HUES64 (cell line): ENCODE measurements at regions not wholly inside any gene's neighbourhood (a gene's known extent, or its start where the extent isn't known, plus 50 kb on each side); places are given as distances from the start of the nearest gene placed in this dataset.
"Not testable (repeated sequence)": the region's sequence is repeated elsewhere in the genome, so short reads cannot be mapped to it uniquely, and the experiment has no call there.

Source experiments
- H3K27ac ChIP-seq: 2 replicates; pipeline ENCODE4 v1.7.0; 2013; ENCODE audit warnings: low read depth, low read length, inconsistent platforms
- H3K27me3 ChIP-seq: 2 replicates; pipeline ENCODE4 v1.6.1; 2013; ENCODE audit warnings: mild to moderate bottlenecking, low read length; ENCODE audit not compliant: insufficient read depth
- H3K36me3 ChIP-seq: 2 replicates; pipeline ENCODE4 v1.6.1; 2013; ENCODE audit warnings: mild to moderate bottlenecking, low read length; ENCODE audit not compliant: insufficient read depth
- H3K4me1 ChIP-seq: 2 replicates; pipeline ENCODE4 v1.6.1; 2013; ENCODE audit warnings: mild to moderate bottlenecking, low read length, moderate library complexity; ENCODE audit not compliant: insufficient read depth
- H3K4me3 ChIP-seq: 2 replicates; pipeline ENCODE4 v1.5.1; 2013; ENCODE audit warnings: mild to moderate bottlenecking, low read length, moderate library complexity
- H3K9ac ChIP-seq: 2 replicates; pipeline ENCODE4 v1.6.1; 2013; ENCODE audit warnings: mild to moderate bottlenecking, low read depth, low read length
- H3K9me3 ChIP-seq: 2 replicates; pipeline ENCODE4 v1.6.1; 2013; ENCODE audit warnings: low read depth, low read length; ENCODE audit not compliant: insufficient read depth
- WGBS: fragments of 150-250, 120-280 bp; methylation state at CpG from one replicate; pipeline ENCODE4 v1.1.7; 2013; ENCODE audit warnings: missing lambda C conversion rate; 5-methylcytosine and 5-hydroxymethylcytosine counted together

DNA sequence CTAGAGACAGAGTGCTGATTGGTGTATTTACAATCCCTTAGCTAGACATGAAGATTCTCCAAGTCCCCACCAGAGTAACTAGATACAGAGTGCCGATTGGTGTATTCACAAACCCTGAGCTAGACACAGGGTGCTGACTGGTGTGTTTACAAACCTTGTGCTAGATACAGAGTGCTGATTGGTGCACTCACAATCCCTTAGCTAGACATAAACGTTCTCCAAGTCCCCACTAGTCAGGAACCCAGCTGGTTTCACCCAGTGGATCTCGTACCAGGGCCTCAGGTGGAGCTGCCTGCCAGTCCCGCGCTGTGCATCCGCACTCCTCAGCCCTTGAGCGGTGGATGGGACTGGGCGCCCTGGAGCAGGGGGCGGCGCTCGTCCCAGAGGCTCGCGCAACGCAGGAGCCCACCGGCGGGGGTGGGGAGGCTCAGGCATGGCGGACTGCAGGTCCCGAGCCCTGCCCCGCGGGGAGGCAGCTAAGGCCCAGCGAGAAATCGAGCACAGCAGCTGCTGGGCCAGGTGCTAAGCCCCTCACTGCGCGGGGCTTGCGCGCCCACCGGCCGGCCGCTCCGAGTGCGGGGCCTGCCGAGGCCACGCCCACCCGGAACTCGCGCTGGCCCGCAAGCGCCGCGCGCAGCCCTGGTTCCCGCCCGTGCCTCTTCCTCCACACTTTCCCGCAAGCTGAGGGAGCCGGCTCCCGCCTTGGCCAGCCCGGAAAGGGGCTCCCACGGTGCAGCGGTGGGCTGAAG is 204.0 kb upstream of the SLITRK1 start:
- not testable (repeated sequence) for H3K27ac ChIP-seq, H3K36me3 ChIP-seq, H3K4me1 ChIP-seq, H3K9me3 ChIP-seq, H3K27me3 ChIP-seq
- WGBS, result 95% methylated on average over 49 of the region's 49 CpGs
- H3K9ac ChIP-seq, result peak overlapping the region; percentile 67
- peak overlapping the region; percentile 67 for H3K4me3 ChIP-seq

DNA sequence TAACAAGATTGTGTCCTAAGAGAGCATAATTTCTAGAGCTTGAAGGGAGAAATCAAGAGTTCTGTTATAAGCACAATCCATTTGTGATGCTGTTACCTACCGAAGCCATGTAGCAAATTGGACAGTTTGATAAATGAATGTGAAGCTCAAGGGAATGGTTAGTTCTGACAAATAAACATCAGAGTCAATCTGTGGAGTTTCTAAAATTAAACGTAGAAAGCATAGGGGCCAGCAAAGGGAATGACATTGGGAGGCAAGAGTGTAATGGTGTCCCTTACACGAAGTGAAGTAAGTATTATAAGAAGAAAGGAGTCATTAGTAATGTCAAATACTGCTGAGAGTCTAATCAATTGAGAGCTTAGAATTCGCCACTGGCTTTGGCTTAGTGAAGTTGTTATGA is 200.2 kb upstream of the SLITRK1 start:
- H3K27ac ChIP-seq, result no peak overlapping the region
- H3K9me3 ChIP-seq, result no peaks in the 10 kb centered on the region
- no peaks in the 10 kb centered on the region for H3K27me3 ChIP-seq
- 92% methylated on average over 4 of the region's 4 CpGs for WGBS
- no peaks in the 10 kb centered on the region for H3K4me1 ChIP-seq
- H3K36me3 ChIP-seq, result no peaks in the 10 kb centered on the region
- no peak overlapping the region for H3K9ac ChIP-seq
- H3K4me3 ChIP-seq, result no peak overlapping the region

DNA sequence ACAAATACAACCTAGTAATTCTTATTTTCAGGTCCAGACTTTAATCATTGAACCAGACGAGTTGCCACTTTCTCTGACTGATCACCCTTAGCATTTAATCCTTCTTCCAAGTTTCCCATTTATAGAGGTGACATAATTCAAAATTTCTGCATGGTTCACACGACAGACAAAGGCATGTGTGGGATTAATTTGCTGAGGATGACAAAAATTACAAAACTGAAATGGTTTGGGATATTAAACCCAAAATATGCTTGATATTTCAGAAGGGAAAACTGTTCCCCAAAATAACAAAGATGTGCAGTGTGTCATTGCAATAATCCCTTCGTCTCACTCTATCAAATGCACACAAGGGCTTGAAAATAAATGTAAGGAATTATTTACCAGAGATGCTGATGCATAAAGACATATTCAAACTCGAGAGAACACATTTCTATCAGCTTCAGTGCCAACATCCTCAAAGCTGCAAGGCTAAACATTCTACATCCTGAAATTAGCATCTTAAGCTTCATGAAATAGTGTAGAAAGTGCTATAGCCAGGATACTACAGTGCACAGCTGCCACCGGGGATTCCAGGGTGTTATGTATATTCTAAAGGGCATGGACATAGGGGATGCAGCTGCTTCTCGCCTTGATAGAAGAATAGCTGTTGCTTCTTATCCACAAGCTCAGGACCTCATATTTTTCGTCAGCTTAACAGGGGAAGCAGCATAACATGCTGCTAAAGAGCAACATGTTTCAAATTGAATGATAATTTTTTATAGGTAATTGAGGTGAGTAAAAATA is 198.7 kb upstream of the SLITRK1 start:
- no peak overlapping the region for H3K4me3 ChIP-seq
- no peaks in the 10 kb centered on the region; the same call in 1 of the 2 replicates for H3K4me1 ChIP-seq
- no peaks in the 10 kb centered on the region for H3K9me3 ChIP-seq
- no peak overlapping the region for H3K27ac ChIP-seq
- H3K36me3 ChIP-seq, result no peaks in the 10 kb centered on the region
- 88% methylated on average over 6 of the region's 7 CpGs for WGBS
- H3K9ac ChIP-seq, result no peak overlapping the region
- no peaks in the 10 kb centered on the region for H3K27me3 ChIP-seq

DNA sequence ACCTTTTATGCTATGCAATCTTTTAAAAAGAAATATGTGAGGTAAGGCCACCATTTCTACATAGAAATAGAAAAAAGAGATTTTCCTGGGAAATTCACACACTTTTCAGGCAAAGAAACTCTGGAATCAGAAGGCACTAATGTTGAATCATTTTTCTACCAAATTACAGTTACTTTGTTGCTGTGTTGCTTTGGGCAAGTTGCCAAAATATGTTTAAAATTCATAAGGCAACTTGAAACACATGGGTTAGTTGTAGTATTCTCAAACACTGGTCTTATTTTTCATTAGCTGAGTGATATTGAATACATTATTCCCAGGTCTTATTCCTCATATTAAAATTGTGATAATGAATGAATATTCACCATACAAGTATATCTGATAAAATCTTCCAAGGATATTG is 195.0 kb upstream of the SLITRK1 start:
- Histone ChIP-seq H3K27me3 (no peaks in the 10 kb centered on the region), H3K9me3 (no peaks in the 10 kb centered on the region), H3K9ac (no peak overlapping the region), H3K4me1 (peaks cover 9% of the 10 kb centered on the region), H3K36me3 (no peaks in the 10 kb centered on the region), H3K27ac (no peak overlapping the region), H3K4me3 (no peak overlapping the region)

DNA sequence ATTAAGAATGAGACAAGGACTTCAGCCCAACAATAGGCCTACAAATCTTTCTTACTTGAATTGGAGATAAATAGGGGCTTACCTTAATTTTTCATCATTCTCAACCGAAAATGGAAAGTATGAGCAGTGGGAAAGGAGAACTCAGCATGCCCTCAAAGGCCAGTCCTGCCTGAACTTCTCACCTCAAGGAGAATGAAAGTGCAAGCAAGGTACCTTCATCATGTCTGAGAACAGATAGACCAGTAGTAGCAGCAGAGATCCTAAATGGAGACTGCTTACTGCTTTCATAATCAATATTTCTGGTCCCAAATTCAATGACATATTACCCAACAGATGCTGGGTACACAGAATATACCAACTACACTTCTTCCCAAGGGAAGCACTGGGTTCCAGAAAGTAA is 194.0 kb upstream of the SLITRK1 start:
- WGBS, result 92% methylated on average over 1 of the region's 1 CpG
- Histone ChIP-seq H3K9ac (no peak overlapping the region), H3K4me1 (peaks cover 9% of the 10 kb centered on the region), H3K27ac (no peak overlapping the region), H3K9me3 (no peaks in the 10 kb centered on the region), H3K36me3 (no peaks in the 10 kb centered on the region), H3K4me3 (no peak overlapping the region), H3K27me3 (no peaks in the 10 kb centered on the region)

DNA sequence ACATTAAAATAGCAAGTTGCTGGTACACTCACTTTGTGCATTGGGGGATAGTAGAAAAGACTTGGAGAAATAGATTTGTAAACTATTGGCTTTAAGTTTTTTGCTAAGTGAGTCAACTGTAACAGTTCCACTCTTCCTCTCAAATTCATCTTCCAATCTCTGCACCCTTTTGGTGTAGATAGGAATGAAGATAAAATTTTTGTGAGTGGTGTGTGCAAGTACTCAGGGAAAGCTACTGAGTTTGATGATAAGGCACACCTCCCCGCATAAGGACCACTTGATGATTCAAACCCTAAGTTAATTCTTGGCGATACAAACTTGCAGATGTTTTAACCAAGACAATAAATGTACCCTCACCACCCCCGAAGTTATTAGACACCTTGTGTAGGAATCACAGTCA is 168.3 kb upstream of the SLITRK1 start:
- H3K36me3 ChIP-seq, result no peaks in the 10 kb centered on the region
- no peak overlapping the region for H3K9ac ChIP-seq
- H3K4me3 ChIP-seq, result no peak overlapping the region
- H3K9me3 ChIP-seq, result no peaks in the 10 kb centered on the region; the same call in 1 of the 2 replicates
- WGBS, result 96% methylated on average over 3 of the region's 3 CpGs
- H3K27me3 ChIP-seq, result no peaks in the 10 kb centered on the region
- peaks cover 10% of the 10 kb centered on the region for H3K4me1 ChIP-seq
- no peak overlapping the region for H3K27ac ChIP-seq

DNA sequence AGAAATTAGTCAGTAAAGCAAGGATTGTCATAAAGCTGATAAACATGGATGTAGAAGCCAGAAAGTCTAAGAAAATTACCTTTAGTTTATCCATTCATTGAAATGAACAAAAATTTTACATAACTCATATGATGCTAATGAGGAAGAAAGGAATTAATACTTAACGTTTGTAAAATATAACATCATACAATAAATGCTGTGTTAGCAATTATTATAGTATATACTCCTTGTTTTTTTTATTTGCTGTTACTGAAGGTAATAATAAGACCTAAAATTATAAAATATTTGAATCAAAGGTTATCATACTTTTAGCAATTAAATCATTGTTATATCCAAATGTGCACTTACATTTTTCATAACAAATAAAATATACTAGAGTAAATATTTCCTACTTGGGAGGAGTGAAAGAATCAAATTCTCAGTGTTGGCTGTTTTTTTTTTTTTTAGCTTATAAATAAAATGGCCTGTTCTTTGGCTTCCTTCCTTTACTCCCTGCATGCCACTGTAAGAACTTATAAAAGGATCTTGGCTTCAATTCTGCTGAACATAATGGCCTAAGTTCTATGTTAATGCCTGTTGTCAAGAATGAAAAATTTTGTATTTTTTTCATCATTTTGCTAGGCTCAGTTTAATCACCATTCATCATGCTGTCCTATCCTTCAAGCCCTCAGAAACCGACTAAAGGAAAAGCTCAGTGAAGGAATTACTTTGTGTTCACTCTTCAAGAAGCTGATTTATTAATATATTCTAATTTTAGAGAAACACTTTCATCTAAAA is 167.4 kb upstream of the SLITRK1 start:
- Histone ChIP-seq H3K4me1 (peaks cover 11% of the 10 kb centered on the region), H3K27me3 (no peaks in the 10 kb centered on the region), H3K36me3 (no peaks in the 10 kb centered on the region), H3K9ac (no peak overlapping the region), H3K27ac (no peak overlapping the region), H3K9me3 (no peaks in the 10 kb centered on the region; the same call in 1 of the 2 replicates), H3K4me3 (no peak overlapping the region)
- 83% methylated on average over 1 of the region's 2 CpGs for WGBS

DNA sequence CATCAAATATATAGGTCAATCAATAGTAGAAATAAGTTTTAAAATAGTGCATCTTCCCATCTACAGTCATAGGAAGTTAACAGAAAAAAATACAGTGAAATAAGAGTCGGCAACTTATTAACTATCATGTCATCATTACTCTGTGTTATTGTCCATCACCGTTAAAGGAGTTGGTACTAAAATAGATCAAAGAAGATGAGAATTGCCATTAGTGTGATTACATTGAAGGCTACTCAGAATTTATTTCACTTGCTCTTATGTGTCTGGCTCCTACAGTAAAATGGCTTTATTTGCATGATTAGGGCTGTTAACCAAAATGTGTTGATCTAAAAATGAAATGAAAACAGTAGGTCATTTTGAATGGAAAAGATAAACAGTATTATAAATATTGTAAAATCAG is 162.5 kb upstream of the SLITRK1 start:
- H3K9ac ChIP-seq, result no peak overlapping the region
- H3K36me3 ChIP-seq, result no peaks in the 10 kb centered on the region
- H3K27ac ChIP-seq, result no peak overlapping the region
- H3K27me3 ChIP-seq, result no peaks in the 10 kb centered on the region
- no peak overlapping the region for H3K4me3 ChIP-seq
- WGBS, result 100% methylated on average over 1 of the region's 2 CpGs
- no peaks in the 10 kb centered on the region for H3K9me3 ChIP-seq
- peaks cover 11% of the 10 kb centered on the region for H3K4me1 ChIP-seq

DNA sequence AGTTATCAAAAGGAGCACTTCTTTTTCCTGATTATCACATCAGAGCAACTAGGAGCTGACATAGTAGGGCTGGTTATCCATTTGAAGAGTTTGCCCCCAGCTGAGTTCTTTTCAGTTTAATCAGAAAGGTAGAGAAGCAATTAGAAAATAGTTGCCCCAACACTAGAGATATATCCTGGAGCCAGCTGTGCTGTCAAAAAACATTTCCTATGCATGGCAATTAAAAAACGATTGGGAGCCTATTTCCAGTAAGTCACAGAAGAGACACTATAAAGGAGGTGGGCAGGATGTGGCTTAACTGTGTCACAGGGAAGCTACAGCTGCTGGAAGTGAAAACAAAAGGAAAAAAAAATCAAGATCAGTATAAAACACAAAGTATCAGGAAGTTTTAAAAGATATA is 155.7 kb upstream of the SLITRK1 start:
- no peak overlapping the region for H3K9ac ChIP-seq
- 20% methylated on average over 1 of the region's 1 CpG for WGBS

DNA sequence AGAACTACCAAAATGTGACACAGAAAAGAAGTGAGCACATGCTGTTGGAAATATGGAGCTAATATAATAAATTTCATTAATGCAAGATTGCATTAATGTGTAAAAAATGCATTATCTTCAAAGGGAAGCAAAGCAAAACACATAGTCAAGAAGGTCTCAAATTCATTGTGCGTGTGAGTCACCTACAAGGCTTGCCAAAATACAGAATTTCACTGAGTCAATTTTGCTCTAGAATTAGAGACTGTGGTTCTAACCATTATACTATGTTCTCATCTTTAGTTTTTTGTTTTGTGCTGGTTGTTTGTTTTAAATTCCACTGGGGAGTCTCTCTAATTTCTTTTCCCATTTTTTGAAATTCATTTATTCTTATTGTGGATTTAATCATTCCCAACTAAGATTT is 149.8 kb upstream of the SLITRK1 start:
- Histone ChIP-seq H3K4me1 (peaks cover 3% of the 10 kb centered on the region; the same call in 1 of the 2 replicates), H3K9ac (no peak overlapping the region), H3K36me3 (no peaks in the 10 kb centered on the region), H3K27ac (no peak overlapping the region), H3K9me3 (no peaks in the 10 kb centered on the region), H3K27me3 (peaks cover 10% of the 10 kb centered on the region; the same call in 1 of the 2 replicates), H3K4me3 (no peak overlapping the region)
- 100% methylated on average over 1 of the region's 1 CpG for WGBS

More for the DNA sequence above, 155.7 kb upstream of the SLITRK1 start:
- no peak overlapping the region for H3K4me3 ChIP-seq
- H3K4me1 ChIP-seq, result peaks cover 18% of the 10 kb centered on the region
- no peak overlapping the region; the same call in 1 of the 2 replicates for H3K27ac ChIP-seq
- no peaks in the 10 kb centered on the region for H3K9me3 ChIP-seq
- H3K27me3 ChIP-seq, result no peaks in the 10 kb centered on the region
- H3K36me3 ChIP-seq, result no peaks in the 10 kb centered on the region

DNA sequence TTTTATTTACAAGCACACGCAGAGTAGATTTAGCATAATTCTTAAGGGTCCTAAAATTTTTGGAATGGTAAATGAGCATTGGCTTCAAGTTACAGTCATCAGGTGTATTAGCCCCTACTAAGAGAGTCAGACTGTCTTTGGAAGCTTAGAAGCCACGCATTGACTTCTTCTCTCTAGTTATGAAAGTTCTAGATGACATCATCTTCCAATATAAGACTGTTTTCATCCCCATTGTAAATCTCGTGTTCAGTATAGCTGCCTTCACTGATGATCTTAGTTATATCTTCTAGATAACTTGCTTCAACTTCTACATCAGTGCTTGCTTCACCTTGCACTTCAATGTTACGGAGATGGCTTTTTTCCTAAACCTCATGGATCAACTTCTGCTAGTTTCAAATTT is 148.8 kb upstream of the SLITRK1 start:
- peaks cover 5% of the 10 kb centered on the region for H3K4me1 ChIP-seq
- no peak overlapping the region for H3K27ac ChIP-seq
- H3K9ac ChIP-seq, result no peak overlapping the region
- WGBS, result 97% methylated on average over 4 of the region's 4 CpGs
- peaks cover 17% of the 10 kb centered on the region for H3K27me3 ChIP-seq
- no peaks in the 10 kb centered on the region for H3K36me3 ChIP-seq
- H3K9me3 ChIP-seq, result no peaks in the 10 kb centered on the region; the same call in 1 of the 2 replicates
- H3K4me3 ChIP-seq, result no peak overlapping the region
